HG03039 (cell line): ENCODE measurements at regions not wholly inside any gene's neighbourhood (a gene's known extent, or its start where the extent isn't known, plus 50 kb on each side); places are given as distances from the start of the nearest gene placed in this dataset.

Experiments used
- ATAC-seq: cut with Tn5 transposase; IDR thresholded peaks from one replicate; pipeline ENCODE4 v1.9.1; 2021; ENCODE audit warnings: mild to moderate bottlenecking, moderate library complexity; ENCODE audit not compliant: unreplicated experiment

DNA sequence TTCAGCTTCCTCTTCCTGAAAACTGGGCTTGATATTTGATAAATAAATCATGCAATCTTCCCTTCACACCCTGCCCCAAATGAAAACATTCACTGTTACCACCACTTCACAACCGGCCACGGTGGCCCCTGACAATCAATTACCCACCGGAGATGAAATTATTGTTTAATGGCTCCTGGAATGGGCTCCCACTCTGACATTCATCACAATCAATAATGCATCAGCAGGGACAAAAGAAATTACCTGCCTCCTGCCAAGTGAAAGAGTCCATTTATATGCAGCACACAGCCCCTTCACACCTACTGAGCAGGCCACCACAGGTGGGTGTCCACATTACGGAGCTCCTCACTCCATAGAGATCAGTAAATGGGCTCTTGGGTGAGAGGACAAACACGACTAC, 193.5 kb upstream of the SNX19 start:
- no peak for ATAC-seq

DNA sequence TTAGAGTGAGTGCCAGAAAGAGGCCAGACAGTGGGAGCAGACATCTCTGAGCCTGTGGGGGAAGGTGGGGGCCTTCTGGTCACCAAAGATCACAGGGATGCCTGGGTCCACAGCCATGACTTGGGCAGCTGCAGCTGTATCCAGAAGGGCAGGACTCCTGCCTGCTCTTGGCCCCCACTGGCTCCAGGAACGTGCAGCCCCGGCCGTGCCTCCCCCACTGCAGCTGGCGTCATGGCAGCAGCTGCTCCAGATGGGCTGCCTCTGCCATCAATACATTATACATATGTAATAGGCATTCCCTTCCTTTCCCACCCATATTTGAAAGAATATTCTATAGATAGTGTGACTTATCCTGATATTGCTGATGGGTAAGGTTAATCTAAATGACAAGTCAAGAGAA, 195.5 kb upstream of the SNX19 start:
- ATAC-seq, result no peak

DNA sequence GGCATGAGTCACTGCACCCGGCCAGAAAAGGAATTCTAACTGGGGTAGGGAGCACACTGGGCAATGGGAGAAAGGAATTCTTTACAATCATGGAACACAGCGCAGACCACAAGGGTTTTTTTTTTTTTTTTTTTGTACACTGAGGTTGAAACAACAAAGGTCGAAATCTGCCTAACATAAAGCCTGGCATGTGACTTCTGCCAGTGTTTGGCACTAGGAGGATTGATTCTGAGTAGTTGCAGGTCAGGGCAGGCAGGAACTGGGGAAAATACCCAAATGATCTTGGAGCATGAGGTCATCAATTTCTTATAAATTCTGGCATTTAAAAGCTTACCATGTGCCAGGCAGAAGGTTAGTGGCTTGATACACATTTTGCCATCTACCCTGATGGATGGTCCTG, 202.0 kb upstream of the SNX19 start:
- no peak for ATAC-seq

DNA sequence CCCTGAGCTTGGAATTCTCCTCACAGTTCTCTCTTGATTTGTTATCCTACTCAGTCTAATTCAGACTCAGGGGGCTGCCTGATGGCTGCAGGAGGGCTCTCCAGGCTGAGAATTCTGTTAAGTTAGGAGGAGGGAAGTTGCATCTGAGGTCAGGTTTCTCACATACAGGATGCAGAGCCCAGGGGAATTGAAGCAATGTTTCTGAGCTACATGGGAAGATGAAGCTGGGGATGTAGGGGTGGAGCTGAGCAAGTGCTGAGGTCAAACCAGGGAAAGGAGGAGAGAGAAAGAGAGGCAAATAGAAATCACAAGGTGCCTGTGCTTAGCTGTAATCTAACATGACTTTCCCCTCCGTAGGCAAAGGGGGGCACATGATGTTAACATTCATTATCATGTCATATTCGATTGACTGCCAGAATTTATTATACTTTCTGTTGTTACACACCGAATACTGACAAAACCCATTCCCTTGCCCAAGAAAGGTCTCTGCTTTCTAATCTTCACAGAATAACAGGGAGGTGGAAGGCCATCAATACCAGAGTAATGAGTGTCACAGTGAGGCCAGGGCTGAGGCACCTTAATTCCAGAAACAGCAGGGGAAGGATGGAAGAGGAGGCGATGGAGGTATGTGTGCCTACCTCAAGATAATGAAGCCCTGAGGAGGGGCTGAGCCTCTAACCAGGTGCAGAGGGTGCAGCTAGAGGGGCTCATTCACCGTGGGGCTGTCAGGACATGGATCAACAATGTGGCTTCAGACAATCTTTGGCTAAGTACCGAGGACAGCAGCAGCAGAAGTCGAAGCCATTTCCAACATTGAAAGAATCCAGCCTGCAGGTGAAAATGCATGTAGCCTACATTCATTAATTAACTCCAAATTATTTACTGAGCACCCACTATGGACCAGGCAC, 205.4 kb upstream of the SNX19 start:
- no peak for ATAC-seq

DNA sequence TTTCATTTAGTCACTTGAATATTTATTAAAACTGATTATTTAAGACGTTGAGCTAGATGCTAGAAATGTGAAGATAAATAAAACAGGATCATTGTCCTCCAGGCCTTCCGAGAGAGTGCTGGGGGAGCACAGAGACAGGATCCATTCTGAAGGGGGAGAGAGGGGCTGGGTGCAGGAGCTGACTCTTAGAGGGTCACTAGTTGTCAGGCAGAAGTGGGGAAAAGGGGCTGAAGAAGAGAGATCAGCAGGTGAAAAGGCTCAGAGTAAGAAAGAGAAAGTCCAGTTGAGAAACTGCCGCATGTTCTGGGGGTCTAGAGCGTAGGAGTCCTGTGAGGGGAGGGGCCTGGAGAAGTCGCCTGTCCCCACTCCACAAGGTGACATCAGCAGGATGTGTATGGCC, 206.2 kb upstream of the SNX19 start:
- no peak for ATAC-seq

DNA sequence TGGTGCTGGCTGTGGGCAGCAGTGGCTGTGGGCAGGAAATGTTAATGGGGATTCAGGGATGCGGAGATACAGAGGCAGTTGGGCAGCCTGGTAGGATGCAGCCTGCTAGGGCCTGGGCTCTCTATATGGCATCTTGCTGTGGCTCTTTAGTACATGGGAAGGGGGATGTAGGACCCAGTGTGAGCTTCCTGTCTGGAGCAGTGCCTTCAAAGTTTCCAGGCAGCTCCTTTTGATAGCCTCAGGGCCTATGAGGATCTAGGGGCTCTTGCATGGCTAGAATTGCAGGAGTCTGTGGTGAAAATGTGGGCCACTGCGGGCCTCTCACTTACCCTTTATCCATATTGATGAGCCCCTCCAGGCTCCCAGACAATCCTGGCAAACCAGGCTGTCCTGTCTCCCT, 213.2 kb upstream of the SNX19 start:
- no peak for ATAC-seq

DNA sequence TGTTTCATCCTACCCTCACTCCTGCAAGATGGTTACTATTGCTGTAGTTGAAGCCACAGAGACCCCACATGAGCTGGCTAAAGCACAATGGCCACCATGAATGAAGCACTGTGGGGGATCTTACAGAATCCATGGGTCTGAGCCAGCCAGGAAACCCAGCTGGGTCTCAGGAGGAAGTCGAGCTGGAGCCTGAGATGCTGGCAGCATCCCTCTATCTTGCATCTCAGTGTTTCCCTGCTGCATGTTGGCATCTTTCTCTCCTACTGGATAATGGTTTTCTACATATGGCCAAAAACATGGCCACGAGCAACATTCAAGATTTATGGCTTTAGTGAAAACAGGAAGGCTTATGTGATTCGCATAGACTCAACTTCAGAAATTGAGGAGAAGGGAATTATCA, 219.3 kb upstream of the SNX19 start:
- no peak for ATAC-seq

DNA sequence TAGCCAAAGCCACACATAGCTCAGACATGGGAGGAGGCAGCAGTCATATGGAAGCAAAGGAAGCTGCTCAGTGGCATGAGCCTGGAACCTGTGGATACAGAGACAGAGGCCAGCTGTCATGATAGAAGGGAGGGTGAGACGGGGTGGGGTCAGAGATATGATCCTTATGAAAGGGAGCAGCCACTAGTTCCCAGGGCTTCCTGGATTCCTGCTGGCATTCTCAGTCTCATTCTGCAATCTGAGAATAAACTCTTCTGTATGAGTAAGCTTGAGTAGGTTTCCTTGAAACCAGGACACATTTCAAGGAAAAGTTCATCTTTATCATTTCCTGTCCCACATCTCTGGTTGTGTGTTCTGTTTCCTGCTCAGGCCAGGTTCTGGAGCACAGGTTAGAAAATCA, 220.2 kb upstream of the SNX19 start:
- ATAC-seq, result no peak

DNA sequence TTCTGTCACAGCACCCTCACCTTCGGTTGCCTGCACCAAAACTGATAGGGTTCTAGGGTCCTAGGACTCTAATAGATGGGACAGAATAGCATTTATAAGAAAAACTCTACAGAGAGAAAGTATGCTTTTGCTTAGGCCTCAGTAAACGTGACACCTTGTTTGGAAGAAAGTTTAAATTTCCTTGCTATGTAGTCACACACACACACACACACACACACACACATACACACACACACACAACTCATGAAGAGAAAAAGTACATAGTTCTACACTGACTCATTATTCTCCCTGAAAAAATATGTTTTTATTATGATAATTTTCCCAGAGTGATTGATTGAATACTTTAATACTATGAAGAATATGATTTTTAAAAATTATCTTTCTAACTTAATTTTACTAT, 220.8 kb upstream of the SNX19 start:
- ATAC-seq, result no peak

DNA sequence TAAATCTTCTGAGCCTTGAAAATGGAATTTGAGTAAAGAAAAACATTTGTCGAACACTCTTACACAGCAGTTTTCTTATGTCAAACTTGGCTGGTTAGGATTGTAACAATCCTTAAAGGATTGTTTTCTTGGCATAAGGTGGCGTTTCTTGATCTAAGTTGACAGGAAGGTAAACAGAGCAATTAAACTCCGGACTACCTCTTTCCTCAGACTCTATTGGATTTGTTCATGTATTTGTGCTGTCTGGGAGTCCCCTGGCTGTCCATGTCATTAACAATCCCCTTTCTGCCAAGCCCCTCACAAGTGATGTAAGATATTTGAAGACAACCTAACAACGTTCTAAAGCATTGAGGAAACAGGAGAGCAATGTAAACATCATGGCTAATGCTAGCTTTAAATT, 222.5 kb upstream of the SNX19 start:
- no peak for ATAC-seq

DNA sequence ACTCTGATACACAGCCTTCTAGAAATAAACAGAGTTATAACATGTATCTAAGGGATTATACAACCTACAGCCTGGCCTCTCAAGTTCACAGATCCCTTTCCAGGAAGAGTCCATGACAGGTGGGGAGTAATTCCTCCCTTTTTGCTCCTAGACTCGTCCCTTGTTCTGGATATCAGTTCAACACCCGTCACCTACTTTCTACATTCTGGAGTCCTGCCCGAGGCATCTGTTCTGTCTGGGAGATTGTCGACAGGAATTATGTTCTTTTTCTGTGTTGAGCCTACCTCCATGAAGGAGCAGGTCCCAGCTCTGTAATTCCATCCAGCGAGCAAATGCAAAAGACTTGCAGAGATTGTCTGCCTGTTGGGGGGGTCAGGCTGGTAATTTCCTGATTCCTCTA, 224.6 kb upstream of the NTM start:
- ATAC-seq, result no peak

DNA sequence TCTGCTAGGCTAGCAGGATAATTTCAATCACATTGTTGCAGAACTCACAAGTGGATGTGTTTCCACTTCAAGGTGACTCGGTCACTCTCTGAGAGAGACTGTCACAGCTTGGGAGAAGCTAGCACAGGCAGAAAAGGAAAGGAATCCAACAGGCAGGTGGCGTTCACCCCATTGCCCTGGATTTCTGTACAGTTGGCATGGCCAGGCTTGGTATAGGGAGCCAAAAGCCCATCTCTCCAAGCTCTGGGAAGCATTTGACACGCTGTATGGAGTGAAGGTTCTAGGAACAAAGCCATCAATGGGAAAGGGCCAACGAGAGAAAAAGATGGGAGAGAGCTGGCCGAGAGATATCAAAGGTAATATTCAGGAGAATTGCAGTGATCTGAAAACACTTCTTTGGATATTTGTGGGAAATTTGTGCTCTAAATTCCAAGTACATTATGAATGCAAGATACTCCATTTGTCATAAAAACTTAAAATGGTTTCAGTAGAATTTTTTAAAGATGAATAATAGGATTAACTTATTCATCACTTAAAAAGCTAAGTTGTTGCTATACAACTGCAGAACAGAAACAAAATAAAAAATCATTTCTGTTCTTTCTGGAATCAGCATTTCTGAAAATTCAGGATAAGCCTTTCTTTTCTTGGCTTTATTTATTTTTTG, 223.5 kb upstream of the NTM start:
- no peak for ATAC-seq

DNA sequence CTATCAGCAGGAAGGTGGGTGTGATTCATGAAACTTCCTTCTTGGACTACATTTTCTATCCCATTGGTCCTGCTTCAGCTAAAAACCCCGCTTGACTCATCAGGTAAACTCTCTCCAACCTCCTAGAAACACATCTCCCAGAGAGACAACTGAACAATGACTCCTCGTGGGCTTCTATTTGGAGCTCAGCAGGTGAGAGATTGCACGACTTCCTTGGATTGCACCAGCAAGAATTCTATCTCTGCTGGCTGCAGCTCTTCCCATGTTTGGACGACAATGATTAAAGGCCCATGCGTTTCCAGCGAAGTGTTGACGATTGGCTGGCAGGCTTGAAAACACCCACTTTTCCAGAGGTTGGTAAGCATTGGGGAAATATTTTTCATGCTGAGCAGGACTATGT, 216.1 kb upstream of the NTM start:
- ATAC-seq, result no peak

DNA sequence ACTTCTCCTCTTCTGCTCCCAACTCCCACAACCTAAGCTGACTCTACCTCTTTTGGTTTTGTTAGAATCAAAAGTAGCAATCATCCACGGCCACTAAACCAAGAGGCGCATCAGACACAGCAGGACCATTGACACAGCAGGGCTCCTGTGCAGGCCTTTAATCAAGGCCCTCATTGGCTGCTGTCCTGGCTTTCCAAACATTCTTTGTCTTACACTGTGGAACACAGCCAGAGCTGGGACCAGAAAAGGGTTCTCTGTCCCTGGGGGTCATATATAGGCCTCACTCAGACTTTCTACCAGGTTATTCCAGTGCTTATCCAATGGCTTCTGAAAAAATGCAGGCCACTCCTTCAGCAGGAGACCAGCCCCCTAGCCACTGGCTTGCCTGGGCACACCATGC, 212.7 kb upstream of the NTM start:
- ATAC-seq, result no peak

DNA sequence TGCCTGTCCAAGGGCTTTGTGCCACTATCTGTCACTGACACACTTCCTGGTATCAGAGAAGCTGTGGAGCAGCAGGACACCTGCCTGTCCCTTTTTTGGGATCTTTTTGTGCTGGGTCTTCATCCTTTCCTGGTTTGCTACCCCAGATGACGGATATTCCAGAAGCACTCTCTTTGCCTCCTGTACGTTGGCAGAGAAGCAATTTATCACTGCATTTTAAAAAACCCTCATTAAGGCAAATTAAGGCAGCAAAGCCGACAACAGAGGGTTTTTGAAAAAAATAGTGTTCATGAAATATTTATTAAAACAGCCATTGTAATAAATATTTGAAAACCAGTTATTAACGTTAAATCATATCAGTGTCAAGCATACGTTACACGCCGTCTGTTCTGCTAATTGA, 209.6 kb upstream of the NTM start:
- ATAC-seq, result no peak

DNA sequence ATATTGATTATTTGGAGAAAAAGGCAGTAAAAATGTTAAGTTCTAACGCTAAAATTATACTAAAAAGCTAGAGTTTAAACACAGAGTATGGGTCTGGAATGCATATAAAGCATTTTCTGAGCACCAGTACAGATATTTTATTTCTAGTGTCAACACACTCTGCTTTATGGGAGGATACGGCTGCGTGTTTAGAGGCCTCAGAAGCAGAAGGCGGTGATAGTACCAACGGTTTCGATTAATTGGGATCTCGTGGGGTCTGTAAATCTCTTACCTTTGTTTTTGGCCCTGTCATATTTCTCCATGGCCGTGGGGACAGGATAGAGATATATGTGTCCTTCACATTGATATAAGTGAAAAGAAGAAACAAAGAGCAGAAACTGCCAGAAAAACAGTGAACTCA, 206.8 kb upstream of the NTM start:
- no peak for ATAC-seq

DNA sequence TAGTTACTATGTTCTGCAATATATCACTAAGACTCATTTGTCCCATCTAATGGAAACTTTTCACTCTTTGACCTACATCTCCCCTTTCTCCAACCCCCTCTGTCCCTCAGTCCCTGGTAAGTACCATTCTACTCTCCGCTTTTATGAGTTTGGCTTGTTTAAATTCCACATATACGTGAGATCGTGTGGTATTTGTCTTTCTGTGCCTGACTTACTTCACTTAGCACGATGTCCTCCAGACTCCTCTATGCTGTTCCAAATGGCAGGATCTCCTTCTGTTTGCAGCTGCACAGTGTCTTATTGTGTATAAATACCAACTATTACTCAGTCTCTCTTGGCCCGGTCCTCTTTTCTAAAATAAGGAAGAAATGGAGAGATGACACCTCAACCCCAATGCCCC, 205.4 kb upstream of the NTM start:
- ATAC-seq, result no peak

DNA sequence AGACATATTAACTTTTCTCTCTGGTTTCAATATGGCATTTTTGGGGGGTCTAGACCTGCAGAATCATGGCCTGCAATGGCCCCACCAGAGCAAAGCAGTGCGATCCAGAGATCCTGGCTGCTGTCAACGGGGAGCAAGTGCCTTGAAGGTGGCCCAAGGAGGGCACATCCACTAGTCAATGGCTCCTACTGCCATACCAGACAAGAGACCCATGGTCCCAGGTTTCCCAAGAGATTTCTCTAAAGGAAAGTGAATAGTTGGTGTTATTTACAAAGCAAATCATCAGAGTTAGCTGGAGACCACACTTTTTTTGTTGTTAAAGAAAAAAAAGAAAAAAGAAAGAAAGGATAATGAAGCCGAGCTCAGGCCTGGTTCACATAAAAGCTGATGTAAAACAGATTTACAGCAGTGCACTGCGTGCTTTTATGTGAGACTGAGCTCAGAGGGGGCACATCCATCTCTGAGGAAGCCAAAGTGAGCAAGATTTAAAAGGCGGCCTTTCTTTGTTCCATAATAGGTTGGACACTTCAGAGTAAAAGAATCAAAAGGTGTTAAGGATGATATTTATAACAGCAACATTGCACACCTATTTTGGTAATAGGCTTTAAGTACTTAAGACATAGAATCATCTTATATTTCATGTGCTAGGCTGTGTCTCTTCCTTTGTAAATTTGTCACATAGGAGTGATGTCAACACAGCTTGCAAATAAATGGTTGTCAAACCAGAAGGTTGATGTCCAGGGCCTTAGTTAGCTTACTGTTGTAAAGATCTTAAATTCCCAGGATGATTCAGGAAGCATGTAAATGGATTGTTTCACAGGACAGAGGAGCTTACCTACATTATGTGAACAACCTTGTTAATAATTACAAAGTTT, 201.3 kb upstream of the NTM start:
- ATAC-seq, result no peak

DNA sequence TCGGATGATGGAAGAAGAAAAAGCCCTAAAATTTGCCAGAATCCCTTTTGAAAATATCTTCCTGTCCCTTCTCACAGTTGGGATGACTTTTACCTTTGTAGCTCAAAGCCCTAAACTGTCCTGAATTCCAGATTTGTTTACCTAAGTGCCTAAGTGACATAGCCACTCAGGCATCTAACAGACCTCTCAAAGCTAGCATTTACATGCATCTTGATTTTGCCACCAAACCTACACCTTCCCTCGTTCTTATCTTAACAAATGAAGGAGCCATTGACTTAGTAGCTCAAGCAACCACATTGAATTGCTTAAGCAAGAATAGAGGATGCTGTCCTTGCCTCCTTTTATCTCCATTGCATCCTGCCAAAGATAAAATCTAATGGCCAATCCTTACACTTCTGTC, 198.4 kb upstream of the NTM start:
- no peak for ATAC-seq

DNA sequence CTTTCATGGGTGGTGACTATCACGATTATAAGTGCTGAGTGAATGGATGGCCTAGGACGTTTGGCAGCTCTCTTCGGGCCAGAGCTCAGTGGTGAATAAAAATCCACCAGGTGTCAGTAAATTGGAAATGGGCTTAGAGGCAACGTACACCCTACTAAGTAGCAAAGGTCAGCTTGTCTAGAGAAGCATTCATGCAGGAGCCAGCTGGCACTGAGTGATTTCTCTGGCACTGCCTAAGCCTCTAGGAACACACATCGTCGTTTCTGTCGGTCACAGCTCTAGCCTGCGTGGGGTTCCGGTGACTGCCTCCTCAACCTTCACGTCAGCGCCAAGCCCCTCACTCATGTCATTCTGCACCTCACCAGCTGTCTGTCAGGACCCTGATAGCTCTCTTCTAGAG, 192.4 kb upstream of the NTM start:
- ATAC-seq, result no peak

DNA sequence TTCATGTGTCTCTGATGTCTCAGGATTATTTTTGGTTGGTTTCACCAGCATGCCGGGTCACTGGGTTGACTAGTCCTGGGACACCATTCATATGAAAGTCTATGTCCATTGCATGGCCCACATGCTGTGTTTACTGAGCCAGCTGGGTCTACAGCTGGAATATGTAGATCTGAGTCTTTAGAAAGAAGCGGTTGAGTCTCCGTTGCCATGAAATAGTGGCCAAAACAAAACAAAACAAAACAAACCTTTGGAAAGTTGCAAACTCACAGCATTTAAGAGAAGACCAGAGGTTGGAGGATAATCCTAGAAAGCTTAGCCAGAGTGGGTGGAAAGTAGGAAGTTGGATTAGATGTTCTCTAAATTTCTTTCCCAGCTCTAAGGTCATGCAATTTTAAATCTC, 191.8 kb upstream of the NTM start:
- no peak for ATAC-seq

DNA sequence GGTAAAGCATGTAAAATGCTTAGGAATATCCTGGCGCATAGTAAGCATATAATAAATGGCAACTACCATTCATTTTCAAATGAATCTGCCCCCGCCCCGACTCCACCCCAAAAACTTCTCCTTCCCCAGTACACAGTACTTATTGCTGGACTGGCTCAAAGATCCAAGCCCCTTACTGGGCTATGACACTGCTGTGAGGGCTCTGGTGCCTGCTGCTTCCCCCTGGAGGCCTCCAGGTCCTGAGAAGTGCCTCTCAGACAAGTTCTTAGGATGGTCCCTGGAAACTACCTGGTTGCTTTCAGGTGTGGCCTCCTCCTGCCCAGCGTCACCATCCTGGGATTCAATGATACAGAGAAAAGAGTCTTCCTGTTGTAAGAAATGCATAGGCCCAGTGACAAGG, 190.6 kb upstream of the NTM start:
- ATAC-seq, result no peak
